Gastrocnemius medialis (tissue), 4 donors: ENCODE measurements at regions not wholly inside any gene's neighbourhood (a gene's known extent, or its start where the extent isn't known, plus 50 kb on each side); places are given as distances from the start of the nearest gene placed in this dataset.

Experiments
- POLR2A ChIP-seq, 2 donors: fragments of 450-650 bp; IDR thresholded peaks; one replicate each; pipeline ENCODE4 v1.6.1; 2017; ENCODE audit warnings: antibody characterized with exemption in 2 of 2, mild to moderate bottlenecking in 2 of 2, moderate library complexity in 2 of 2
- TF ChIP-seq, protein P1 (sequence below), 5 experiments: fragments of 450-650 bp in 3 of 5; fragments of 200-600 bp in 2 of 5; sonication (generic) in 2 of 5; IDR thresholded peaks in 4 of 5; conservative IDR thresholded peaks in 1 of 5; 1 replicate in 4 of 5; 2 replicates in 1 of 5; pipeline ENCODE4 v1.5.1; 2016 to 2019; ENCODE audit warnings: antibody characterized with exemption in 5 of 5, mild to moderate bottlenecking in 3 of 5, moderate library complexity in 3 of 5

DNA sequence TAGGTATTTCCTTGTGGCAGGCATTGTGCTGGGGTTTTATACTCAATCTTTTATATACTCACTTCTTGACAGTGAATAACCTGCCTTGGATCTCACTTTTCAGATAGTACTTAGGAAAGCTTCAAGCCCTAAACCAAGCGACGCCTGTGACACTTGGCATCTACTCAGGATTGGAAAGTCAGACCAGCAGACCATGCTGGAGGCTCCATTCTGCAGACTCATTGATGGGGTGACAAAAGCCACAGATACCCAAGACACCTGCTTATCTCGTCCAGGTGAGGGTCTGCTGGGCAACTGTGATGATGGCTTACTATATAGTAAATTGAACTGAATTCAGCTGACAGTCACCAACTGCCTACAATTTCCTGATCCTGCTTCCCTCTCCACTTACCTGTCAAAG lies 79.4 kb upstream of the MRPS22 start:
- TF ChIP-seq, protein P1, sequence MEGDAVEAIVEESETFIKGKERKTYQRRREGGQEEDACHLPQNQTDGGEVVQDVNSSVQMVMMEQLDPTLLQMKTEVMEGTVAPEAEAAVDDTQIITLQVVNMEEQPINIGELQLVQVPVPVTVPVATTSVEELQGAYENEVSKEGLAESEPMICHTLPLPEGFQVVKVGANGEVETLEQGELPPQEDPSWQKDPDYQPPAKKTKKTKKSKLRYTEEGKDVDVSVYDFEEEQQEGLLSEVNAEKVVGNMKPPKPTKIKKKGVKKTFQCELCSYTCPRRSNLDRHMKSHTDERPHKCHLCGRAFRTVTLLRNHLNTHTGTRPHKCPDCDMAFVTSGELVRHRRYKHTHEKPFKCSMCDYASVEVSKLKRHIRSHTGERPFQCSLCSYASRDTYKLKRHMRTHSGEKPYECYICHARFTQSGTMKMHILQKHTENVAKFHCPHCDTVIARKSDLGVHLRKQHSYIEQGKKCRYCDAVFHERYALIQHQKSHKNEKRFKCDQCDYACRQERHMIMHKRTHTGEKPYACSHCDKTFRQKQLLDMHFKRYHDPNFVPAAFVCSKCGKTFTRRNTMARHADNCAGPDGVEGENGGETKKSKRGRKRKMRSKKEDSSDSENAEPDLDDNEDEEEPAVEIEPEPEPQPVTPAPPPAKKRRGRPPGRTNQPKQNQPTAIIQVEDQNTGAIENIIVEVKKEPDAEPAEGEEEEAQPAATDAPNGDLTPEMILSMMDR (IDR thresholded peaks at IDR 0.05 in 4 of 5, conservative IDR thresholded peaks at IDR 0.05 in 1 of 5) = no peak
- TF ChIP-seq POLR2A (IDR thresholded peaks at IDR 0.05) = no peak
